ENCODE measurements at regions not wholly inside any gene's neighbourhood (a gene's known extent, or its start where the extent isn't known, plus 50 kb on each side); places are given as distances from the start of the nearest gene placed in this dataset.

DNA sequence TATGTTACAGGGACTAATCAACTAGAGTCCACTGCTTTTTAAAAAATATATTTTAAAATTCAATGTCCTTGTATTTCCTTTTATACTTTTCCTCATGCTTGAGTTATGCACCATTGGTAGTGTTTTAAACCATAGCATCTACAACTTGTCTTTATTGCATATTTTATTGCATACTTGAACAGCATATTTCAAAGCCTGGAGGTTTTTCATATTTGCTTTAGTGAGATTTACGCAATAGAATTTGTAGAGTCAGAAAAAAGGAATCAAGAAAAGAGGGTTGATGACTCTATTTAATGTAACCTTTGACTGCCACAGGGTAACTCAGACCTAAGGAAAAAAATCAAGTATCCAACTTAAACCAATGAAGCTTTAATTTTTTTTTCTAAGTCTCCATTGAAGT, 1165.7 kb upstream of the IGFBP7 start:
- TF ChIP-seq, protein P1, sequence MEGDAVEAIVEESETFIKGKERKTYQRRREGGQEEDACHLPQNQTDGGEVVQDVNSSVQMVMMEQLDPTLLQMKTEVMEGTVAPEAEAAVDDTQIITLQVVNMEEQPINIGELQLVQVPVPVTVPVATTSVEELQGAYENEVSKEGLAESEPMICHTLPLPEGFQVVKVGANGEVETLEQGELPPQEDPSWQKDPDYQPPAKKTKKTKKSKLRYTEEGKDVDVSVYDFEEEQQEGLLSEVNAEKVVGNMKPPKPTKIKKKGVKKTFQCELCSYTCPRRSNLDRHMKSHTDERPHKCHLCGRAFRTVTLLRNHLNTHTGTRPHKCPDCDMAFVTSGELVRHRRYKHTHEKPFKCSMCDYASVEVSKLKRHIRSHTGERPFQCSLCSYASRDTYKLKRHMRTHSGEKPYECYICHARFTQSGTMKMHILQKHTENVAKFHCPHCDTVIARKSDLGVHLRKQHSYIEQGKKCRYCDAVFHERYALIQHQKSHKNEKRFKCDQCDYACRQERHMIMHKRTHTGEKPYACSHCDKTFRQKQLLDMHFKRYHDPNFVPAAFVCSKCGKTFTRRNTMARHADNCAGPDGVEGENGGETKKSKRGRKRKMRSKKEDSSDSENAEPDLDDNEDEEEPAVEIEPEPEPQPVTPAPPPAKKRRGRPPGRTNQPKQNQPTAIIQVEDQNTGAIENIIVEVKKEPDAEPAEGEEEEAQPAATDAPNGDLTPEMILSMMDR (IDR thresholded peaks at IDR 0.05; ENCODE audit: extremely low read depth in 1 of 2, insufficient read depth in 1 of 2, low read depth in 1 of 2, low read length in 2 of 2), result no peak
- TF ChIP-seq POLR2A (IDR thresholded peaks at IDR 0.05; ENCODE audit: low read depth, low read length), result no peak
- no peak for TF ChIP-seq FOS (IDR thresholded peaks at IDR 0.05; ENCODE audit: borderline replicate concordance, insufficient read depth, low read length)
- TF ChIP-seq POLR2AphosphoS5 (IDR thresholded peaks at IDR 0.05; ENCODE audit: insufficient read depth, low read depth, low read length), result no peak
- no peak for TF ChIP-seq MYC (IDR thresholded peaks at IDR 0.05; ENCODE audit: low read depth, low read length)
- TF ChIP-seq EZH2 (IDR thresholded peaks at IDR 0.05; ENCODE audit: borderline replicate concordance, low read depth, low read length, severe bottlenecking), result no peak
- no peak for TF ChIP-seq GATA2 (IDR thresholded peaks at IDR 0.05; ENCODE audit: insufficient read depth, insufficient read length, low read depth, low read length)
- TF ChIP-seq JUN (IDR thresholded peaks at IDR 0.05; ENCODE audit: borderline replicate concordance, insufficient read depth, insufficient read length, low read depth), result no peak

All from endothelial cell of umbilical vein (primary cell).